ENCODE measurements at regions not wholly inside any gene's neighbourhood (a gene's known extent, or its start where the extent isn't known, plus 50 kb on each side); places are given as distances from the start of the nearest gene placed in this dataset.

- Histone ChIP-seq H3K9ac (no peak overlapping the region), H4K20me1 (ENCODE audit: insufficient read depth) (no peaks in the 10 kb centered on the region), H3K27ac (no peak overlapping the region), H2AFZ (ENCODE audit: low read depth) (no peak overlapping the region), H3K4me3 (IDR thresholded peaks at IDR 0.05; ENCODE audit: insufficient read depth, low read depth, low read length) (no peak overlapping the region), H3K36me3 (ENCODE audit: insufficient read depth) (no peaks in the 10 kb centered on the region), H3K27me3 (ENCODE audit: insufficient read depth, low read depth) (no peaks in the 10 kb centered on the region), H3K4me2 (no peak overlapping the region), H3K79me2 (ENCODE audit: insufficient read depth, low read depth) (no peaks in the 10 kb centered on the region), H3K4me1 (ENCODE audit: low read depth, poor library complexity, severe bottlenecking) (no peaks in the 10 kb centered on the region)
- TF ChIP-seq CTCF (conservative IDR thresholded peaks at IDR 0.05; ENCODE audit: low read depth, low read length): no peak
These were observed 132.6 kb upstream of the CTTNBP2NL start for GRCh38 chr1:112263453-112263852.

GRCh38 chr1:112264010-112264409 is 132.0 kb upstream of the CTTNBP2NL start:
- H4K20me1 ChIP-seq (ENCODE audit: insufficient read depth): no peaks in the 10 kb centered on the region
- no peaks in the 10 kb centered on the region for H3K27me3 ChIP-seq (ENCODE audit: insufficient read depth, low read depth)
- no peaks in the 10 kb centered on the region for H3K4me1 ChIP-seq (ENCODE audit: low read depth, poor library complexity, severe bottlenecking)
- no peak overlapping the region for H3K27ac ChIP-seq
- H3K4me2 ChIP-seq: no peak overlapping the region
- H3K79me2 ChIP-seq (ENCODE audit: insufficient read depth, low read depth): no peaks in the 10 kb centered on the region
- no peak overlapping the region for H3K9ac ChIP-seq
- TF ChIP-seq CTCF (conservative IDR thresholded peaks at IDR 0.05; ENCODE audit: low read depth, low read length): no peak
- no peak overlapping the region for H3K4me3 ChIP-seq (IDR thresholded peaks at IDR 0.05; ENCODE audit: insufficient read depth, low read depth, low read length)
- H3K36me3 ChIP-seq (ENCODE audit: insufficient read depth): no peaks in the 10 kb centered on the region
- H2AFZ ChIP-seq (ENCODE audit: low read depth): no peak overlapping the region

GRCh38 chr1:112264553-112264952 is 131.5 kb upstream of the CTTNBP2NL start:
- no peaks in the 10 kb centered on the region for H3K36me3 ChIP-seq (ENCODE audit: insufficient read depth)
- no peak overlapping the region for H3K27ac ChIP-seq
- H4K20me1 ChIP-seq (ENCODE audit: insufficient read depth): no peaks in the 10 kb centered on the region
- no peak overlapping the region for H3K4me3 ChIP-seq (IDR thresholded peaks at IDR 0.05; ENCODE audit: insufficient read depth, low read depth, low read length)
- no peaks in the 10 kb centered on the region for H3K27me3 ChIP-seq (ENCODE audit: insufficient read depth, low read depth)
- no peaks in the 10 kb centered on the region for H3K4me1 ChIP-seq (ENCODE audit: low read depth, poor library complexity, severe bottlenecking)
- H3K9ac ChIP-seq: no peak overlapping the region
- no peak for TF ChIP-seq CTCF (conservative IDR thresholded peaks at IDR 0.05; ENCODE audit: low read depth, low read length)
- H3K4me2 ChIP-seq: no peak overlapping the region
- H2AFZ ChIP-seq (ENCODE audit: low read depth): no peak overlapping the region
- no peaks in the 10 kb centered on the region for H3K79me2 ChIP-seq (ENCODE audit: insufficient read depth, low read depth)

GRCh38 chr1:112265931-112266330 is 130.1 kb upstream of the CTTNBP2NL start:
- TF ChIP-seq CTCF (conservative IDR thresholded peaks at IDR 0.05; ENCODE audit: low read depth, low read length): no peak
- Histone ChIP-seq H3K36me3 (ENCODE audit: insufficient read depth) (no peaks in the 10 kb centered on the region), H3K79me2 (ENCODE audit: insufficient read depth, low read depth) (no peaks in the 10 kb centered on the region), H3K9ac (no peak overlapping the region), H2AFZ (ENCODE audit: low read depth) (no peak overlapping the region), H3K4me1 (ENCODE audit: low read depth, poor library complexity, severe bottlenecking) (no peaks in the 10 kb centered on the region), H3K27me3 (ENCODE audit: insufficient read depth, low read depth) (no peaks in the 10 kb centered on the region), H4K20me1 (ENCODE audit: insufficient read depth) (no peaks in the 10 kb centered on the region), H3K4me3 (IDR thresholded peaks at IDR 0.05; ENCODE audit: insufficient read depth, low read depth, low read length) (no peak overlapping the region), H3K4me2 (no peak overlapping the region), H3K27ac (no peak overlapping the region)

GRCh38 chr1:112267206-112267605 is 128.8 kb upstream of the CTTNBP2NL start:
- no peak for TF ChIP-seq CTCF (conservative IDR thresholded peaks at IDR 0.05; ENCODE audit: low read depth, low read length)
- H3K4me3 ChIP-seq (IDR thresholded peaks at IDR 0.05; ENCODE audit: insufficient read depth, low read depth, low read length): no peak overlapping the region
- no peak overlapping the region for H3K27ac ChIP-seq
- no peak overlapping the region for H3K4me2 ChIP-seq
- H3K4me1 ChIP-seq (ENCODE audit: low read depth, poor library complexity, severe bottlenecking): no peaks in the 10 kb centered on the region
- no peaks in the 10 kb centered on the region for H3K36me3 ChIP-seq (ENCODE audit: insufficient read depth)
- no peaks in the 10 kb centered on the region for H3K27me3 ChIP-seq (ENCODE audit: insufficient read depth, low read depth)
- H2AFZ ChIP-seq (ENCODE audit: low read depth): no peak overlapping the region
- H4K20me1 ChIP-seq (ENCODE audit: insufficient read depth): no peaks in the 10 kb centered on the region
- H3K9ac ChIP-seq: no peak overlapping the region
- no peaks in the 10 kb centered on the region for H3K79me2 ChIP-seq (ENCODE audit: insufficient read depth, low read depth)
